GM10266 (cell line): ENCODE measurements at regions not wholly inside any gene's neighbourhood (a gene's known extent, or its start where the extent isn't known, plus 50 kb on each side); places are given as distances from the start of the nearest gene placed in this dataset.

Experiments used
- DNase-seq: peaks from one replicate; pipeline ENCODE4 v3.0.0; 2012; ENCODE audit errors: extremely low spot score
- TF ChIP-seq, protein P1 (sequence below): IDR thresholded peaks from 2 replicates; pipeline ENCODE4 v1.5.1; 2012; ENCODE audit warnings: mild to moderate bottlenecking, low read depth; ENCODE audit not compliant: control insufficient read depth, insufficient read depth; ENCODE audit errors: missing control alignments

DNA sequence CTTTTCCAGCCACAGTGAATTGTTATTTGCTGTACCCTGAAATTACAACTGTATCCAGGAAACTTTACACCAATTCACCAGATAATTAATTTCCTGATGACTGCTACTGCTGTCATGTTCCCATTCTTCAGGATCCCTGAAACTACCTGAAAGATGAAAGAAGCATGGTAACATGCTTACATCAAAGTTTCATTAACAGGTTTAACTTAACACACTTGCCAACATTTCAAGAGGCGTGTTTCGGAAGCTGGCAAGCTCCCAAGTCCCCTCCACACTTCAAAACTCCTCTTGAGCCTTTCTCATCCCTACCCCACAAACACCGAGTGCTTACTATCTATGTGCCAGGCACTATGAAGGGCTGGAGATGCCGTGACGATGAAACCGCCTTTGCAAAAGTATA, 88.6 kb downstream of the MPP7 start:
- no peak for DNase-seq
- TF ChIP-seq, protein P1, sequence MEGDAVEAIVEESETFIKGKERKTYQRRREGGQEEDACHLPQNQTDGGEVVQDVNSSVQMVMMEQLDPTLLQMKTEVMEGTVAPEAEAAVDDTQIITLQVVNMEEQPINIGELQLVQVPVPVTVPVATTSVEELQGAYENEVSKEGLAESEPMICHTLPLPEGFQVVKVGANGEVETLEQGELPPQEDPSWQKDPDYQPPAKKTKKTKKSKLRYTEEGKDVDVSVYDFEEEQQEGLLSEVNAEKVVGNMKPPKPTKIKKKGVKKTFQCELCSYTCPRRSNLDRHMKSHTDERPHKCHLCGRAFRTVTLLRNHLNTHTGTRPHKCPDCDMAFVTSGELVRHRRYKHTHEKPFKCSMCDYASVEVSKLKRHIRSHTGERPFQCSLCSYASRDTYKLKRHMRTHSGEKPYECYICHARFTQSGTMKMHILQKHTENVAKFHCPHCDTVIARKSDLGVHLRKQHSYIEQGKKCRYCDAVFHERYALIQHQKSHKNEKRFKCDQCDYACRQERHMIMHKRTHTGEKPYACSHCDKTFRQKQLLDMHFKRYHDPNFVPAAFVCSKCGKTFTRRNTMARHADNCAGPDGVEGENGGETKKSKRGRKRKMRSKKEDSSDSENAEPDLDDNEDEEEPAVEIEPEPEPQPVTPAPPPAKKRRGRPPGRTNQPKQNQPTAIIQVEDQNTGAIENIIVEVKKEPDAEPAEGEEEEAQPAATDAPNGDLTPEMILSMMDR = no peak

GRCh38 chr10:28211759-28212158, 91.1 kb downstream of the MPP7 start:
- DNase-seq = no peak

GRCh38 chr10:28207799-28208198, 95.1 kb downstream of the MPP7 start:
- no peak for DNase-seq

More at GRCh38 chr10:28211759-28212158, 91.1 kb downstream of the MPP7 start:
- TF ChIP-seq, protein P1 = no peak

DNA sequence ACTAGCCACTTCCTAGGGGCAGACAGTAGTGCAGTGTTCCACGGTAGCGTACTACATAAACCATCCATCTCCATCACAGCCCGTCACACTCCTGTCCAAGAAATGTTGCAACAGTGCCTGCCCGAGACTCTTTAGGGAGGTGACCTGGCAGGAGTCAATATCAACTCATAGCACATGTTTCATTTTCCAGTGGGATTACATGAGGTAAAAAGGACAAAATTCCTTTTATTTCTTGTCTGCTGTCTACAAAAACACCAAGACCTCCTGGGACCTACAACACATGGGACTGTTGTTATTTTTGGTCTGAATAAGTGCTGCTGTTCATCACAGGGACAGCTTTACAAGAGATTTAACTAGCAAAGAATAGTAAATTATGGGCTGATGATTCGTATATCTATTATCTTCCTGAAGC, 99.9 kb downstream of the MPP7 start:
- TF ChIP-seq, protein P1 = no peak
- no peak for DNase-seq

More at GRCh38 chr10:28207799-28208198, 95.1 kb downstream of the MPP7 start:
- TF ChIP-seq, protein P1 = no peak

DNA sequence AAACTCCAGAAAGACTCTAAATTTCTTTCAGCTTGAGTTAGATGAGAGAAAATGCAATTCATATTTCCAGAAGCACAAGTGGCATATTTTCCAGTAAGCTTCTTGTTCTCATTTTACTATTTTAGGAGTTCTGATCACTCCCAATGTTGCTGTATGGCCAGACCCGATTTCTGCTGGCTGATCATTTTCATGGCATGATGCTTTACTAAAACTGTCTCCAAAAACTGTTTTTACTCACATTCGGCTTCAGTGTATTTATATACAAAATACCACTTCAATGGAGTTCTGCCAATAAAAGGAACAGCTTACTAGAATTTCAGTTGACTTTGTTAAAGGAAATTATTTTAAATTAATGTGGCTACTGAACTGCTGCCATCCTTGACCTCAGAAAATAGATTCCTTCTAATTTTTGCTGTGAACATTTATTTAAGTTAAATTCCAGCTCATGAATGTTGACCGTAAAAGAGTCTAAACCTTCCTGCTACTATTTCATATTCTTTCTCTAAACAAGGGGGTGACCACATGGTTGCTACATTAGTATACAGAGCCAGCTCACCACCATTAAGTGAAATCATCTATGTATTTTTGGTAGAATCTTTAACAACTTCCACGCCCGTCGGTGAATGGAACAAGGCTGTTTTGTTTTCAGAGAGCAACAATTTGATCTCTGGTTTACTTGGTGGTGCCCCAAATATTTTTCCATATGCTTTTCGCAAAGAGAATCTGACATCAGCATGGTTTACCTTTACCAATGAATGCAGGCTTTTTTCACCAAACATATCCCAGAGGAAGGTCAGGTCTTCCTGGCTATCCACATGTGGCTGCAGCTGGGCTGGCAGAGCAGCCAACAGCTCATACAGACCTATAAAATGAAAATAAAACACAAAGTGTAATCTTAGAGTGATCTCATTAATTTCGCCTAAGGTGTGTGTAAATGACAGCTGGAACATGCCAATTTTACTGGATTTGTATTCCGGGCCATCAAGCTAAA, 101.2 kb downstream of the MPP7 start:
- DNase-seq = no peak
- TF ChIP-seq, protein P1 = no peak

- DNase-seq = no peak
- TF ChIP-seq, protein P1 = no peak
Measured at GRCh38 chr10:28200775-28201174, 102.1 kb downstream of the MPP7 start.

DNA sequence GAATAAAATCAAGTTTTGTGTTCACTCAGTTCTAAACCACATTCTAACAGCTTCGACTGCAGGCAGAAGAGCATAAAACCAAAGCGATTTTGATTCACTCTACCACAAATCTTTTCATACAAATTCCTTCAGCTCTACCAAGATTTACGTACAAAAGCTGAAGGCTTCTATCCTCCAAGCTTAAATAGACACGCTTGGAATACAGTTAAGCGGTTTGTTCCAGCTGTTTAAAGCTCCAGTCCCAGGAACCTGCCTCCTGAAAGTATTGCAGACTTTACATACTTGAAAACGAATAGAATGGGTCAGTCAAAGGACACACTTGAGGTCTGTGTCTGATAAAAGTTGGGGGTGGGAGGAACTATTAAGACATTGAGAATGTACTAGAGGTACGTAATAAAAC, 102.9 kb downstream of the MPP7 start:
- DNase-seq = no peak
- TF ChIP-seq, protein P1 = no peak
